ACC112 (cell line): ENCODE measurements at regions not wholly inside any gene's neighbourhood (a gene's known extent, or its start where the extent isn't known, plus 50 kb on each side); places are given as distances from the start of the nearest gene placed in this dataset.

ENCODE experiments used
- H2AFZ ChIP-seq: fragments of 200-600 bp; sonication (generic); one replicate; pipeline ENCODE4 v1.6.0; 2017; ENCODE audit warnings: antibody characterized with exemption, low read length; ENCODE audit not compliant: unreplicated experiment
- H3K27ac ChIP-seq: fragments of 200-600 bp; sonication (generic); 2 replicates; pipeline ENCODE4 v1.5.1; 2014; ENCODE audit warnings: low read depth, mild to moderate bottlenecking, antibody characterized with exemption, low read length, moderate library complexity
- H3K27me3 ChIP-seq: fragments of 200-600 bp; sonication (generic); 2 replicates; pipeline ENCODE4 v1.6.1; 2014; ENCODE audit warnings: mild to moderate bottlenecking, antibody characterized with exemption, low read length, moderate library complexity, mixed read lengths; ENCODE audit not compliant: insufficient read depth
- H3K36me3 ChIP-seq: fragments of 200-600 bp; sonication (generic); 2 replicates; pipeline ENCODE4 v1.6.1; 2016; ENCODE audit warnings: mild to moderate bottlenecking, antibody characterized with exemption, low read length, moderate library complexity, mixed read lengths; ENCODE audit not compliant: insufficient read depth
- H3K4me1 ChIP-seq: fragments of 200-600 bp; sonication (generic); one replicate; pipeline ENCODE4 v1.6.1; 2016; ENCODE audit warnings: low read length, mixed read lengths; ENCODE audit not compliant: insufficient read depth, unreplicated experiment, control insufficient read depth
- H3K4me3 ChIP-seq: fragments of 200-600 bp; sonication (generic); 2 replicates; pipeline ENCODE4 v1.5.1; 2014; ENCODE audit warnings: mild to moderate bottlenecking, low read depth, low read length
- H3K79me2 ChIP-seq: fragments of 200-600 bp; sonication (generic); one replicate; pipeline ENCODE4 v1.6.0; 2016; ENCODE audit warnings: low read length; ENCODE audit not compliant: control insufficient read depth, unreplicated experiment, insufficient read depth

- Histone ChIP-seq H3K4me3 (no peak overlapping the region), H3K27me3 (no peaks in the 10 kb centered on the region), H3K36me3 (no peaks in the 10 kb centered on the region), H3K27ac (no peak overlapping the region), H2AFZ (no peak overlapping the region), H3K4me1 (no peaks in the 10 kb centered on the region), H3K79me2 (no peaks in the 10 kb centered on the region)
These were observed 149.2 kb upstream of the GAS1 start for GRCh38 chr9:87096506-87096905.

- Histone ChIP-seq H3K27ac (no peak overlapping the region), H3K36me3 (no peaks in the 10 kb centered on the region), H3K4me3 (no peak overlapping the region), H3K4me1 (no peaks in the 10 kb centered on the region), H3K79me2 (no peaks in the 10 kb centered on the region), H3K27me3 (no peaks in the 10 kb centered on the region), H2AFZ (no peak overlapping the region)
These were observed 149.9 kb upstream of the GAS1 start for GRCh38 chr9:87097238-87097637.

GRCh38 chr9:87099407-87099806, 152.1 kb upstream of the GAS1 start:
- Histone ChIP-seq H3K4me3 (no peak overlapping the region), H3K36me3 (no peaks in the 10 kb centered on the region), H2AFZ (no peak overlapping the region)

GRCh38 chr9:87100001-87100400, 152.7 kb upstream of the GAS1 start:
- no peaks in the 10 kb centered on the region for H3K79me2 ChIP-seq
- H3K4me3 ChIP-seq: no peak overlapping the region
- no peaks in the 10 kb centered on the region for H3K4me1 ChIP-seq
- H3K27ac ChIP-seq: no peak overlapping the region
- no peak overlapping the region for H2AFZ ChIP-seq
- H3K27me3 ChIP-seq: no peaks in the 10 kb centered on the region
- no peaks in the 10 kb centered on the region for H3K36me3 ChIP-seq

More at GRCh38 chr9:87099407-87099806, 152.1 kb upstream of the GAS1 start:
- H3K4me1 ChIP-seq: no peaks in the 10 kb centered on the region
- no peaks in the 10 kb centered on the region for H3K27me3 ChIP-seq
- H3K79me2 ChIP-seq: no peaks in the 10 kb centered on the region
- H3K27ac ChIP-seq: no peak overlapping the region

- H3K4me3 ChIP-seq: no peak overlapping the region
- H3K4me1 ChIP-seq: no peaks in the 10 kb centered on the region
- H3K27ac ChIP-seq: no peak overlapping the region
- H3K79me2 ChIP-seq: no peaks in the 10 kb centered on the region
- H3K27me3 ChIP-seq: no peaks in the 10 kb centered on the region
- H2AFZ ChIP-seq: peak overlapping the region; percentile 62
- no peaks in the 10 kb centered on the region for H3K36me3 ChIP-seq
These were observed 154.8 kb upstream of the GAS1 start for GRCh38 chr9:87102126-87102525.

- Histone ChIP-seq H3K4me1 (peaks cover 16% of the 10 kb centered on the region), H3K4me3 (no peak overlapping the region), H3K36me3 (no peaks in the 10 kb centered on the region), H3K27me3 (no peaks in the 10 kb centered on the region), H3K27ac (no peak overlapping the region), H2AFZ (no peak overlapping the region), H3K79me2 (no peaks in the 10 kb centered on the region)
These were observed 159.8 kb upstream of the GAS1 start for GRCh38 chr9:87107072-87107471.

- H3K4me3 ChIP-seq: no peak overlapping the region
- no peaks in the 10 kb centered on the region for H3K36me3 ChIP-seq
- peaks cover 16% of the 10 kb centered on the region for H3K4me1 ChIP-seq
- no peak overlapping the region for H2AFZ ChIP-seq
- peak overlapping the region; percentile 80 for H3K27ac ChIP-seq
- H3K79me2 ChIP-seq: no peaks in the 10 kb centered on the region
- no peaks in the 10 kb centered on the region for H3K27me3 ChIP-seq
These were observed 161.4 kb upstream of the GAS1 start for GRCh38 chr9:87108661-87109060.

GRCh38 chr9:87109231-87109631, 161.9 kb upstream of the GAS1 start:
- H2AFZ ChIP-seq: no peak overlapping the region
- H3K27ac ChIP-seq: peak overlapping the region; percentile 80
- no peaks in the 10 kb centered on the region for H3K27me3 ChIP-seq
- no peaks in the 10 kb centered on the region for H3K36me3 ChIP-seq
- H3K4me3 ChIP-seq: no peak overlapping the region
- no peaks in the 10 kb centered on the region for H3K79me2 ChIP-seq
- peaks cover 16% of the 10 kb centered on the region for H3K4me1 ChIP-seq

GRCh38 chr9:87109851-87110250, 162.5 kb upstream of the GAS1 start:
- H2AFZ ChIP-seq: no peak overlapping the region
- H3K4me3 ChIP-seq: no peak overlapping the region
- no peaks in the 10 kb centered on the region for H3K27me3 ChIP-seq
- H3K4me1 ChIP-seq: peaks cover 16% of the 10 kb centered on the region
- H3K36me3 ChIP-seq: no peaks in the 10 kb centered on the region
- H3K79me2 ChIP-seq: no peaks in the 10 kb centered on the region
- peak overlapping the region; percentile 80 for H3K27ac ChIP-seq

- Histone ChIP-seq H3K4me3 (no peak overlapping the region), H3K27ac (no peak overlapping the region), H3K4me1 (peaks cover 16% of the 10 kb centered on the region), H2AFZ (no peak overlapping the region), H3K36me3 (no peaks in the 10 kb centered on the region), H3K27me3 (no peaks in the 10 kb centered on the region), H3K79me2 (no peaks in the 10 kb centered on the region)
These were observed 163.7 kb upstream of the GAS1 start for GRCh38 chr9:87111010-87111409.

GRCh38 chr9:87112656-87113055, 165.3 kb upstream of the GAS1 start:
- Histone ChIP-seq H3K79me2 (no peaks in the 10 kb centered on the region), H3K4me1 (peaks cover 16% of the 10 kb centered on the region), H3K27me3 (no peaks in the 10 kb centered on the region), H2AFZ (no peak overlapping the region), H3K4me3 (no peak overlapping the region), H3K27ac (no peak overlapping the region), H3K36me3 (no peaks in the 10 kb centered on the region)
